ENCODE measurements at regions not wholly inside any gene's neighbourhood (a gene's known extent, or its start where the extent isn't known, plus 50 kb on each side); places are given as distances from the start of the nearest gene placed in this dataset.
"Not testable (repeated sequence)": the region's sequence is repeated elsewhere in the genome, so short reads cannot be mapped to it uniquely, and the experiment has no call there.

DNA sequence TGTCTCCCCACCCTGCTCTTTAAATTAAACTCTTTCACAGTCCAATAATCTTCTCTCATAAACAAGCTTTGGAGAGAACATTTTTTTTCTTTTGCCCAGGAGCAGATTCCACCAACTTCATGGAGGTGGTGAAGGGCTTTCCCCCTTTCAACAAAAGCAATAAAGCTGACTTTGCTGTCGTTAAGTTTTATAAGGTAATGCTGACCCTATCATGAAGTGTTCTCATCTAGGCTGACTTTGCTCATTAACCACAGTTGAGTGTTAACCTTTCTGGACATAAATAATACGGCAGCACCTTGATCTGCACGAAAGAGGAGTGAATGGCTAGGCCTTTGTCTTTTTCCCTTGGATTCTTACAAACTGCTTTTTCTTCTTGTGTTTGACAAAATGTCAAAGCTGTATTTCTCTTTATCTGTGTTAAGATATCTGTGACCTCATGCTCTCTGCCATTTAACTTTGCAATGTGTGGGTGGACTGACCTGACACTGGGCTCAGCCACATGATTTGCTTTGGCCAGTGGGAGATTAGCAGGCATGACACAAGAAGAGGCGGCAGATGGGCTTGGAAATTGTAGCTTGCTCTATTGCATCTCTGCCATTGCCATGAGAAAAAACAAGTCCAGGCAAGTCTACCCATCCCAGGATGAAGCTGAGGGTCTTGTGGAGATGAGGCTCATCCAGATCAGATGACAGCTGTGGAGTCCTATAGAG, 470.9 kb upstream of the CCDC196 start:
- DNase-seq (ENCODE audit: low spot score) = no peak

GRCh38 chr14:66017927-66018326, 468.2 kb upstream of the CCDC196 start:
- DNase-seq (ENCODE audit: low spot score) = no peak

GRCh38 chr14:66022526-66022925, 463.6 kb upstream of the CCDC196 start:
- DNase-seq (ENCODE audit: low spot score) = no peak

GRCh38 chr14:66025779-66026178, 460.4 kb upstream of the CCDC196 start:
- no peak for DNase-seq (ENCODE audit: low spot score)

DNA sequence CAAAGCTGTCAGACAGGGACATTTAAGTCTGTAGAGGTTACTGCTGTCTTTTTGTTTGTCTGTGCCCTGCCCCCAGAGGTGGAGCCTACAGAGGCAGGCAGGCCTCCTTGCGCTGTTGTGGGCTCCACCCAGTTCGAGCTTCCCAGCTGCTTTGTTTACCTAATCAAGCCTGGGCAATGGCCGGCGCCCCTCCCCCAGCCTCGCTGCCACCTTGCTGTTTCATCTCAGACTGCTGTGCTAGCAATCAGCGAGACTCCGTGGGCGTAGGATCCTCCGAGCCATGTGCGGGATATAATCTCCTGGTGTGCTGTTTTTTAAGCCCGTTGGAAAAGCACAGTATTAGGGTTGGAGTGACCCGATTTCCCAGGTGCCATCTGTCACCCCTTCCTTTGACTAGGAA, 454.2 kb upstream of the CCDC196 start:
- not testable (repeated sequence) for DNase-seq (ENCODE audit: low spot score)

DNA sequence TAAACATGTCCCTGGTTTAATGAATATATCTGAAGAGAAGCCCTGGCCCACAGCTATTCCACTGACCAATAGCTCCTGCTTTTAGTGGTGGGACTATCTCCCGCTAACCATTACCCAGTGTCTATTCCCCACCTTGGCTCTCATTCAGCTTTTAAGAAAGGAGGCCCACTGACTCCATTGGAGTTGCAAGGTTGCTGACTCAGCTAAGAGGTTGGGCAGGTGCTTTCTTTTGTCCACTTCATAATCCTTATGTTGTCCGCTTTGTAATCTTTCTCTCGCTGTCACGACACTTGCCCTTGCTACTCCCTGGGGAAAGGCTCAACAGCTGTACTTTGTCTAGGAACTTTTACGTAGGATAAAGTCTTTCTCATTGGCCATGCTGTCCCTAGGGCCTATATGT, 453.4 kb upstream of the CCDC196 start:
- DNase-seq (ENCODE audit: low spot score) = no peak

DNA sequence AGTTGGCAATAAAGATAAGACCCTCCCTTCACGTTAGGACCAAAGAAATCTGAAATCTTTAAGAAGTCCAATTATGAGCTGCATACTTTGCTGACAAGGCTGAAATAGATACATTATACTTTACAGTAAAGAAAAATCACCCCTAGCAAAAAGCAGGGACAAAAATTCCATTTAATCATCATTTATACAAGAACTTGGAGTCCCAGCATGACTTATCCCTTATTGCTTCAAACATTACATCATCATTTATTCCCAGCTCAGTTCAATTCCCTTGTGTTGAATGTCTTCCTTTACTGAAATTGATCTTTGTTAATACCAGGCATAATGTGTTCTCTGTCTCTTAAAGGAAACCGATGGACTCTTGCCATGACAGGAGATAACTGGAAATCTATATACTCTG, 449.6 kb upstream of the CCDC196 start:
- DNase-seq (ENCODE audit: low spot score) = no peak

DNA sequence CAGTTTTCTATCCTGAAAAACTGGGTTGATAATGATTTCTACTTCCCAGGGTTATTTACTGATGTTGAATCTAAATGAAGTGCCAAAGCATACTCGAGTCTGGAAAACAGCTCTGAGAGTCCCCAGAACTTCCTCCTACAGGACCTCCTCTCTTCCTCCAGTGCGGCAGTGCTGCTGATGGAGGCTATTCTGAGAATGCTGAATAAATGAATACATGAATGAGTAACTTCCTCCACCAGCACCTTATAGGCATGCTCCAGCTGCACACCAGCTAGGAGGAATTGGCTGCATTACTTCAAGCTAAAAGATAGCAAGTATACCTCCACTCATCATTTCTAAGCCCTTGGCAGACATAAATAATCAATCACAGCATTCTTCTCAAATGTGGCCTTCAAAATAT, 448.8 kb upstream of the CCDC196 start:
- no peak for DNase-seq (ENCODE audit: low spot score)

DNA sequence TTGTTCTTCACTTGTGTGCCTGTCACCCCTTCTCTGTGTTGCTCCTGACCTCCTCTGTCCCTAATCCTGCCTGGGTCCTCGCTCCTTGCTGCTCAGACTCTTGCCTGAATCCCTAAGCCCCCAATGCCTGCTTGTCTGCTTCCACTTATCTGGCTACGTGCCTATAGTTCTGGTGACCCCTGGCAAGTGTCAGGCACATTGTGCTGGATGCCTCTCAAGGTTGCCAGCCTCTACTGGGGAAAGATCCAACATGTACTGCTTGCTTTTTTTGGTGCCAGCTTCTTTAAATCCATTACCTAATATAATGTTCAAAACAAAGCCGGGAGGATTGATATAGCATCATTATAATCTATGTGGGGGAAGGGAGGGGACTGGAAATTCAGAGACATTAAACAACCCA, 448.0 kb upstream of the CCDC196 start:
- no peak for DNase-seq (ENCODE audit: low spot score)

GRCh38 chr14:66038618-66039017, 447.6 kb upstream of the CCDC196 start:
- no peak for DNase-seq (ENCODE audit: low spot score)

DNA sequence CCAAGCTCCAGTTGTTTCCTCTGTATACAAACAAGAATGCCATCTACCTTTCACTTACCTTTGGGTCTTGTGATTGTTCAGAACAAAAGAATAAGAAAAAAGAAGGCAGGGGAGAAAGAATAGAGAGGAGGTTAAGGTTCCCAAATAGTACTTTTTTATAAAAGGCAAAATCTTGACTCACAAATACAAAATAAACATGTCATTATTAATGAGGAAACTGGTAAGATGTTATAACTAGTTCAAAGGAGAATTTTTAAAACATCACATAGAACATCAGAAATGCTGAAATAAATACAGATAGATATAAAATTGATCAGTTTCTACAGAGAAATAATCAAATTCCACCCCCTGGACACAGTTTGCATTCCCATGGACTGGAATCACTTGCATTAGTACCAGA, 446.7 kb upstream of the CCDC196 start:
- no peak for DNase-seq (ENCODE audit: low spot score)

DNA sequence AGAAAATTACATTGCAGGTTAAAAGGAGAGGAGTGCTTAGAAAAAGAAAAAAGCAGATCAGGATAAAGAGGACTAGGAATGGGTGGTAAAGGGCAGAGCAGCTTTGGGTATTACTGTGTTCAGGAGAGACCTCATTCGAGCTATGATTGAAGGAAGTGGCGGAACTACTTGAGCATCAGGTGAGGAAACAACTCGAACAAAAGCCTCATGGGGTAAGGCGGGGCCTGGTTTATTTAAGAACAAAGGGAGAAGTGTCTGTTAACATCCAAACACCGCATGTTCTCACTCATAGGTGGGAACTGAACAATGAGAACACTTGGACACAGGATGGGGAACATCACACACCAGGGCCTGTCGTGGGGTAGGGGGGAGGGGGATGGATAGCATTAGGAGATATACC, 444.6 kb upstream of the CCDC196 start:
- DNase-seq (ENCODE audit: low spot score) = no peak

- DNase-seq (ENCODE audit: low spot score) = no peak
Measured at GRCh38 chr14:66043921-66044320, 442.2 kb upstream of the CCDC196 start.

GRCh38 chr14:66045572-66046021, 440.6 kb upstream of the CCDC196 start:
- no peak for DNase-seq (ENCODE audit: low spot score)

GRCh38 chr14:66046035-66046434, 440.1 kb upstream of the CCDC196 start:
- peak; percentile 3 for DNase-seq (ENCODE audit: low spot score)

GRCh38 chr14:66046591-66046990, 439.6 kb upstream of the CCDC196 start:
- no peak for DNase-seq (ENCODE audit: low spot score)

GRCh38 chr14:66056268-66056907, 429.8 kb upstream of the CCDC196 start:
- no peak for DNase-seq (ENCODE audit: low spot score)

- DNase-seq (ENCODE audit: low spot score) = no peak
Measured at GRCh38 chr14:66056926-66057552, 429.1 kb upstream of the CCDC196 start.

- no peak for DNase-seq (ENCODE audit: low spot score)
Measured at GRCh38 chr14:66065188-66065587, 421.0 kb upstream of the CCDC196 start.

- no peak for DNase-seq (ENCODE audit: low spot score)
Measured at GRCh38 chr14:66066981-66067776, 419.0 kb upstream of the CCDC196 start.

- DNase-seq (ENCODE audit: low spot score) = no peak
Measured at GRCh38 chr14:66069036-66069435, 417.1 kb upstream of the CCDC196 start.

GRCh38 chr14:66069830-66070541, 416.2 kb upstream of the CCDC196 start:
- no peak for DNase-seq (ENCODE audit: low spot score)

Measured in NAMALWA (cell line).